Hepatocyte (in vitro differentiated cells): ENCODE measurements at regions not wholly inside any gene's neighbourhood (a gene's known extent, or its start where the extent isn't known, plus 50 kb on each side); places are given as distances from the start of the nearest gene placed in this dataset.

ENCODE experiments used
- DNase-seq: peaks from one replicate; pipeline ENCODE4 v3.0.0-alpha.2; 2016; ENCODE audit warnings: low spot score
- H2AFZ ChIP-seq: fragments of 200-600 bp; sonication (generic); 2 replicates; pipeline ENCODE4 v1.6.0; 2016; ENCODE audit warnings: antibody characterized with exemption, mild to moderate bottlenecking
- H3K27ac ChIP-seq: fragments of 200-600 bp; sonication (generic); 2 replicates; pipeline ENCODE4 v1.5.1; 2016; ENCODE audit warnings: mild to moderate bottlenecking
- H3K27me3 ChIP-seq: fragments of 200-600 bp; sonication (generic); 2 replicates; pipeline ENCODE4 v1.6.1; 2016
- H3K36me3 ChIP-seq: fragments of 200-600 bp; sonication (generic); replicated peaks from 2 replicates; pipeline ENCODE4 v1.5.1; 2016; ENCODE audit warnings: low read depth; ENCODE audit not compliant: insufficient read depth
- H3K4me1 ChIP-seq: fragments of 200-600 bp; sonication (generic); 2 replicates; pipeline ENCODE4 v1.5.1; 2016; ENCODE audit warnings: mild to moderate bottlenecking, moderate library complexity; ENCODE audit not compliant: insufficient read depth
- H3K4me2 ChIP-seq: fragments of 200-600 bp; sonication (generic); 2 replicates; pipeline ENCODE4 v1.6.0; 2016
- H3K4me3 ChIP-seq: fragments of 200-600 bp; sonication (generic); 2 replicates; pipeline ENCODE4 v1.5.1; 2016; ENCODE audit warnings: mild to moderate bottlenecking
- H3K79me2 ChIP-seq: fragments of 200-600 bp; sonication (generic); 2 replicates; pipeline ENCODE4 v1.6.0; 2017; ENCODE audit warnings: mild to moderate bottlenecking
- H3K9me2 ChIP-seq: fragments of 200-600 bp; sonication (generic); replicated peaks from 2 replicates; pipeline ENCODE4 v1.6.0; 2017; ENCODE audit warnings: mild to moderate bottlenecking; ENCODE audit not compliant: insufficient read depth
- H3K9me3 ChIP-seq: fragments of 200-600 bp; sonication (generic); 2 replicates; pipeline ENCODE4 v1.5.1; 2016; ENCODE audit warnings: low read depth, mild to moderate bottlenecking
- H4K20me1 ChIP-seq: fragments of 200-600 bp; sonication (generic); 2 replicates; pipeline ENCODE4 v1.6.0; 2016; ENCODE audit warnings: mild to moderate bottlenecking; ENCODE audit not compliant: insufficient read depth, poor library complexity, severe bottlenecking
- EZH2 ChIP-seq: fragments of 200-600 bp; sonication (generic); IDR thresholded peaks from 2 replicates; pipeline ENCODE4 v1.6.1; 2016; ENCODE audit warnings: antibody characterized with exemption, mild to moderate bottlenecking, borderline replicate concordance
- EZH2phosphoT487 ChIP-seq: fragments of 200-600 bp; sonication (generic); IDR thresholded peaks from one replicate; pipeline ENCODE4 v1.6.1; 2018; ENCODE audit warnings: antibody characterized with exemption, mild to moderate bottlenecking, low read depth, moderate library complexity; ENCODE audit not compliant: unreplicated experiment, severe bottlenecking
- WGBS: methylation state at CpG from one replicate; pipeline ENCODE4 v1.1.6; 2016; ENCODE audit warnings: low lambda C conversion rate; ENCODE audit errors: missing lambda C conversion rate; 5-methylcytosine and 5-hydroxymethylcytosine counted together
- TF ChIP-seq, protein P1 (sequence below): fragments of 200-600 bp; sonication (generic); IDR thresholded peaks from 2 replicates; pipeline ENCODE4 v1.5.1; 2016; ENCODE audit warnings: antibody characterized with exemption, mild to moderate bottlenecking; ENCODE audit not compliant: poor library complexity

DNA sequence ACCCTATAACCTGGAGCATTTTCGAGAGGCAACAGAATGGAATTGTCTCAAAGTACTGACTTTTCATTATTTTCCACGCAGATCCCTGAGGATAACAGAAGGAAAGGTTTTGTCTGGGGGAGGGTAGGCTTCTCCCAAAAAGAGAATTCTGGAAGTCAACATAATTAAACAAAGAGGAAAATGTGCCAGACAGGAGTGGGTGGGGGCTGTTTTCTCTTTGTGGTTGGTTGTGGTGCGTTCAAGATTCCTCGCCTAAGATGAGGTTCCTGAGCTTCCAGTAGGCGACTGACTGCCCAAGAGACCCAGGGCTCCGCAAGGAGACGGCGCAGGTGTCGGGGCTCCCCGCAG, 70.4 kb downstream of the SOX4 start:
- Histone ChIP-seq H3K36me3 (no peaks in the 10 kb centered on the region), H3K4me3 (peak overlapping the region; percentile 66), H3K27me3 (peaks cover 58% of the 10 kb centered on the region), H2AFZ (peak overlapping the region; percentile 100), H3K9me3 (no peaks in the 10 kb centered on the region), H3K27ac (no peak overlapping the region), H3K4me2 (peak overlapping the region; percentile 98), H3K79me2 (peaks cover 10% of the 10 kb centered on the region), H4K20me1 (no peaks in the 10 kb centered on the region), H3K9me2 (no peaks in the 10 kb centered on the region), H3K4me1 (peaks cover 13% of the 10 kb centered on the region)
- WGBS = 17% methylated on average over 10 of the region's 10 CpGs
- peak; percentile 70 for TF ChIP-seq EZH2
- TF ChIP-seq, protein P1, sequence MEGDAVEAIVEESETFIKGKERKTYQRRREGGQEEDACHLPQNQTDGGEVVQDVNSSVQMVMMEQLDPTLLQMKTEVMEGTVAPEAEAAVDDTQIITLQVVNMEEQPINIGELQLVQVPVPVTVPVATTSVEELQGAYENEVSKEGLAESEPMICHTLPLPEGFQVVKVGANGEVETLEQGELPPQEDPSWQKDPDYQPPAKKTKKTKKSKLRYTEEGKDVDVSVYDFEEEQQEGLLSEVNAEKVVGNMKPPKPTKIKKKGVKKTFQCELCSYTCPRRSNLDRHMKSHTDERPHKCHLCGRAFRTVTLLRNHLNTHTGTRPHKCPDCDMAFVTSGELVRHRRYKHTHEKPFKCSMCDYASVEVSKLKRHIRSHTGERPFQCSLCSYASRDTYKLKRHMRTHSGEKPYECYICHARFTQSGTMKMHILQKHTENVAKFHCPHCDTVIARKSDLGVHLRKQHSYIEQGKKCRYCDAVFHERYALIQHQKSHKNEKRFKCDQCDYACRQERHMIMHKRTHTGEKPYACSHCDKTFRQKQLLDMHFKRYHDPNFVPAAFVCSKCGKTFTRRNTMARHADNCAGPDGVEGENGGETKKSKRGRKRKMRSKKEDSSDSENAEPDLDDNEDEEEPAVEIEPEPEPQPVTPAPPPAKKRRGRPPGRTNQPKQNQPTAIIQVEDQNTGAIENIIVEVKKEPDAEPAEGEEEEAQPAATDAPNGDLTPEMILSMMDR = no peak
- no peak for TF ChIP-seq EZH2phosphoT487
- DNase-seq = peak; percentile 30

DNA sequence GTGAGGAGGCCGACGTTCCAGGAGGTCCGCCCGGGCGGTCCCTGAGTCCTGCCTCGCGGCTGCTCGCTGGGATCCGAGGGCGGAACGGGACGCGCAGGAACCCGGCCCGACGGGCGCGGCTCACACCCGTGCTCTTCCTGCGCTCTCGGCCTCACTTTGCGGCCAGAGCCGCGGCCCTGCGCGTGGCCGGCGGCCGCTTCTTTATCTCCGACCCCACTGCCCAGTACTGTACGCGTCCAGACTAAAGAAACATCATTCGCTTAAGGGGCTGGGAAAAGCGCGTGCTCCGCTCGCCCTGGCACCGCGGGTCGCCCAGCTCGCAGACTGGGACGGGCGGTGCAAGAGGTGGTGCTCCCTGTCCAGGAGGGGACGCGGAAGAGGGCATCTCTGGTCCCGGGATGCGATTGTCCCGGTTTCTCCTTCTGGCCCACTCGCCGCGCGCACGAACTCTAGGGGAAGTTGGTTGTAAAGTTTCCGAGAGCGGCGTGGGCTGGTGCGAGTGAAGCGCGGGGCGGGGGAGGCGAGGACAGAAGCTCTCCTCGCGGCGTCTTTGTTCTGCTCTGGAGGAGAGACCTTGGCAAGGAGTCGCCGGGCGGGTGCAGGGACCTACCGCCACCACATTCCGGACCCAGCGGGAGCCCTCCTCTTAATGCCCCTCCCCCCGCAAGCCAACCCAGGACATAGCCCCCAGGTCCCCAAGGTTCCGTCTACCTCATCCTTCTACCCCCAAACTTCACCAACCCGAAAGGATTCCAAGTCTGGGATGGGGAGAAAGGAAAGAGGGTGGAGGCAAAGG, 71.0 kb downstream of the SOX4 start:
- Histone ChIP-seq H2AFZ (peak overlapping the region; percentile 100), H3K27ac (peak overlapping the region; percentile 19), H3K36me3 (no peaks in the 10 kb centered on the region), H3K9me2 (no peaks in the 10 kb centered on the region), H3K79me2 (peaks cover 10% of the 10 kb centered on the region), H3K4me3 (peak overlapping the region; percentile 66), H3K27me3 (peaks cover 58% of the 10 kb centered on the region), H3K9me3 (no peaks in the 10 kb centered on the region), H3K4me1 (peaks cover 13% of the 10 kb centered on the region), H4K20me1 (no peaks in the 10 kb centered on the region), H3K4me2 (peak overlapping the region; percentile 98)
- WGBS = 1% methylated on average over 65 of the region's 73 CpGs
- TF ChIP-seq EZH2 (no peak), EZH2phosphoT487 (no peak)
- TF ChIP-seq, protein P1 = no peak
- peak; percentile 58 for DNase-seq

DNA sequence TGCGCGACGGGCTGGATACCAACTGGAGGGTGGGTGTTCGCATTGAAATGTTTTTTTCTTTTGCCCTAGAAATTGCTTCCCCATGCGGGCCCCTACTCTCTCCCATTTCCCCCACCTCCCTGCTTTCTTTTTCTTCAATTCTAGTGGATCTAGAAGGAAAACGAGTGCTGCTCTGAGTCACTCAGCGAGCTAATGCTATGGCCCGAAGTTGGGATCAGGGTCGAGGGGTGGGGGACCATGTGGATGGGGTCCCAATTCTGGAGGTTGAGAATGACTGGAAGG, 71.5 kb downstream of the SOX4 start:
- Histone ChIP-seq H3K9me3 (no peaks in the 10 kb centered on the region), H2AFZ (peak overlapping the region; percentile 100), H3K36me3 (no peaks in the 10 kb centered on the region), H4K20me1 (no peaks in the 10 kb centered on the region), H3K27ac (no peak overlapping the region), H3K27me3 (peaks cover 58% of the 10 kb centered on the region), H3K4me1 (peaks cover 13% of the 10 kb centered on the region), H3K4me3 (peak overlapping the region; percentile 66), H3K79me2 (peaks cover 11% of the 10 kb centered on the region), H3K9me2 (no peaks in the 10 kb centered on the region), H3K4me2 (peak overlapping the region; percentile 98)
- WGBS = 5% methylated on average over 9 of the region's 9 CpGs
- TF ChIP-seq EZH2phosphoT487 (no peak), EZH2 (no peak)
- TF ChIP-seq, protein P1 = no peak
- DNase-seq = no peak
